Panc1 (cell line): ENCODE measurements at regions not wholly inside any gene's neighbourhood (a gene's known extent, or its start where the extent isn't known, plus 50 kb on each side); places are given as distances from the start of the nearest gene placed in this dataset.

Source experiments
- ATAC-seq: fragments of 200-7000 bp; cut with Tn5 transposase; 2 replicates; pipeline ENCODE4 v1.9.1; 2020; ENCODE audit warnings: mild to moderate bottlenecking, moderate library complexity
- BruUV-seq: library from RNA; stranded (reverse); fragments of 400-500 nt; replicated peaks from 2 replicates; lab custom pipeline; 2021; lab: Mats Ljungman, UMichigan
- CTCF ChIA-PET: fragments of 300-600 bp; sonication (Branson Sonifier 250); formaldehyde crosslinking; loops from one replicate; lab custom pipeline; 2022; ENCODE audit warnings: antibody characterized with exemption; lab: Charles Lee
- POLR2A ChIA-PET: fragments of 300-600 bp; sonication (Branson Sonifier 250); formaldehyde crosslinking; loops from one replicate; lab custom pipeline; 2022; ENCODE audit warnings: antibody characterized with exemption; lab: Charles Lee
- DNase-seq: peaks from one replicate; pipeline ENCODE4 v3.0.0-alpha.2; 2010; ENCODE audit warnings: low read depth, low spot score
- H3K27ac ChIP-seq: 2 replicates; pipeline ENCODE4 v1.5.1; 2011; ENCODE audit warnings: mild to moderate bottlenecking, low read length, inconsistent platforms
- H3K27me3 ChIP-seq: fragments of 200-500 bp; sonication (Bioruptor generic); 2 replicates; pipeline ENCODE4 v1.6.0; 2014; ENCODE audit warnings: low read length, inconsistent platforms; ENCODE audit not compliant: control insufficient read depth, insufficient read depth
- H3K36me3 ChIP-seq: fragments of 200-500 bp; sonication (Bioruptor generic); 2 replicates; pipeline ENCODE4 v1.5.1; 2014; ENCODE audit warnings: inconsistent platforms, mild to moderate bottlenecking, low read length, moderate library complexity; ENCODE audit not compliant: control insufficient read depth, insufficient read depth
- H3K4me1 ChIP-seq: 2 replicates; pipeline ENCODE4 v1.5.1; 2011; ENCODE audit warnings: inconsistent platforms, mild to moderate bottlenecking, low read length, moderate library complexity; ENCODE audit not compliant: control insufficient read depth, insufficient read depth
- H3K4me3 ChIP-seq, 2 experiments: 2 replicates each; pipeline ENCODE4 v1.5.1; 2011 to 2012; ENCODE audit warnings: low read depth in 2 of 2, low read length in 2 of 2, mild to moderate bottlenecking in 2 of 2, inconsistent platforms in 1 of 2, moderate library complexity in 1 of 2
- H3K9me3 ChIP-seq: fragments of 200-500 bp; sonication (Bioruptor generic); 2 replicates; pipeline ENCODE4 v1.5.1; 2014; ENCODE audit warnings: low read depth, mild to moderate bottlenecking, inconsistent platforms, low read length, moderate library complexity; ENCODE audit not compliant: control insufficient read depth, insufficient read depth
- POLR2AphosphoS5 ChIP-seq: IDR thresholded peaks from 2 replicates; pipeline ENCODE4 v1.6.1; 2012; ENCODE audit warnings: mild to moderate bottlenecking, low read depth, low read length, moderate library complexity
- REST ChIP-seq, 2 experiments: IDR thresholded peaks; 2 replicates each; pipeline ENCODE4 v1.6.1; 2011 to 2012; ENCODE audit warnings: low read depth in 2 of 2, control low read depth in 1 of 2, low read length in 1 of 2, mild to moderate bottlenecking in 1 of 2, moderate library complexity in 1 of 2; ENCODE audit not compliant: insufficient read depth in 1 of 2
- SIN3A ChIP-seq: IDR thresholded peaks from 2 replicates; pipeline ENCODE4 v1.6.1; 2012; ENCODE audit warnings: low read depth, mild to moderate bottlenecking, low read length, moderate library complexity, borderline replicate concordance; ENCODE audit not compliant: insufficient read depth
- TCF7L2 ChIP-seq: IDR thresholded peaks from 2 replicates; pipeline ENCODE4 v1.6.1; 2011; ENCODE audit warnings: mild to moderate bottlenecking, low read depth, low read length, inconsistent platforms
- in situ Hi-C: cut with HindIII; loops from 2 replicates; pipeline ENCODE4 v1.10.0; 2016; ENCODE audit warnings: low sequenced_read_pairs, low pct_unique_long_range_greater_than_20kb
- intact Hi-C: fragments of 100-400 bp; cut with micrococcal nuclease; formaldehyde crosslinking; loops from one replicate; pipeline ENCODE4 v1.10.0; 2022; ENCODE audit not compliant: unreplicated experiment
- TF ChIP-seq, protein P1 (sequence below): fragments of 450-650 bp; IDR thresholded peaks from 2 replicates; pipeline ENCODE4 v1.5.1; 2017; ENCODE audit warnings: mild to moderate bottlenecking

GRCh38 chr3:26839001-26839400 is 216.4 kb downstream of the LRRC3B start:
- no peak for DNase-seq
- Histone ChIP-seq H3K27me3 (no peaks in the 10 kb centered on the region), H3K27ac (no peak overlapping the region), H3K9me3 (no peaks in the 10 kb centered on the region), H3K36me3 (no peaks in the 10 kb centered on the region), H3K4me1 (no peaks in the 10 kb centered on the region), H3K4me3 (no peak overlapping the region)
- in situ Hi-C loops (no loop called here), intact Hi-C loops (no loop called here)
- ChIA-PET CTCF (no interaction called here), POLR2A (no interaction called here)
- ATAC-seq, result no peak
- BruUV-seq, result no TSS peak
- TF ChIP-seq SIN3A (no peak), POLR2AphosphoS5 (no peak), TCF7L2 (no peak), REST (IDR thresholded peaks at IDR 0.05; ENCODE audit: insufficient read depth in 1 of 2, low read depth in 2 of 2, low read length in 1 of 2) (no peak)
- TF ChIP-seq, protein P1, sequence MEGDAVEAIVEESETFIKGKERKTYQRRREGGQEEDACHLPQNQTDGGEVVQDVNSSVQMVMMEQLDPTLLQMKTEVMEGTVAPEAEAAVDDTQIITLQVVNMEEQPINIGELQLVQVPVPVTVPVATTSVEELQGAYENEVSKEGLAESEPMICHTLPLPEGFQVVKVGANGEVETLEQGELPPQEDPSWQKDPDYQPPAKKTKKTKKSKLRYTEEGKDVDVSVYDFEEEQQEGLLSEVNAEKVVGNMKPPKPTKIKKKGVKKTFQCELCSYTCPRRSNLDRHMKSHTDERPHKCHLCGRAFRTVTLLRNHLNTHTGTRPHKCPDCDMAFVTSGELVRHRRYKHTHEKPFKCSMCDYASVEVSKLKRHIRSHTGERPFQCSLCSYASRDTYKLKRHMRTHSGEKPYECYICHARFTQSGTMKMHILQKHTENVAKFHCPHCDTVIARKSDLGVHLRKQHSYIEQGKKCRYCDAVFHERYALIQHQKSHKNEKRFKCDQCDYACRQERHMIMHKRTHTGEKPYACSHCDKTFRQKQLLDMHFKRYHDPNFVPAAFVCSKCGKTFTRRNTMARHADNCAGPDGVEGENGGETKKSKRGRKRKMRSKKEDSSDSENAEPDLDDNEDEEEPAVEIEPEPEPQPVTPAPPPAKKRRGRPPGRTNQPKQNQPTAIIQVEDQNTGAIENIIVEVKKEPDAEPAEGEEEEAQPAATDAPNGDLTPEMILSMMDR, result no peak

DNA sequence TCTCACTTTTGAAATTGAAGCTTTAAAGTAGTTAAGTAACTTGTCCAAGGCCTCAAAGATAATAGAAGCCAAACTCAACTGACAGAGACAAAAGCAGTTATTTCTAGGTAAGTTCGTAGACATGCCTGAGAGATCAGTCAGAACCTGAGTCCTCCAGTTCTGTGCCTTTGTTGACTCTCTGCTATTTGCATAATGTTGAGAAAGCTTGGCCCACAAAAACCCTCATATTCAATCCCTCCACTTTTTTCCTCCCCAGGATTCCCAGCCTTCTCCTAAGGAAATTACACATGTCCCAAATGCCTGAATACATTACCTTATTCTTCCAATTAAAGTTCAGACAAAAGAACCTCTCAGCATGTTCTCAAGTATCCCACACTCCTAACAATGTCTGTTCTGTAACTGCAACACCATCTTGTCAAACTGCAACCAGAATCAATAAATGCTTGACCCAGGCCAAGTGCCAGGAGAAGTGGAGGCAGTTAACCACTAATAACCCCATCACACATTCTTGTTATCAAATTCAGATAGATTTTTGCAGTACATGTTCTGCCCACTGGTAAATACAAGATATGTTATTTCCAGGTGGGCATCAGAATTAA is 217.8 kb downstream of the LRRC3B start:
- no peak for ATAC-seq
- CTCF ChIA-PET, result no interaction called here
- POLR2A ChIA-PET, result no interaction called here
- in situ Hi-C loops (no loop called here), intact Hi-C loops (no loop called here)
- H3K27ac ChIP-seq, result no peak overlapping the region
- TF ChIP-seq SIN3A (no peak), REST (IDR thresholded peaks at IDR 0.05; ENCODE audit: insufficient read depth in 1 of 2, low read depth in 2 of 2, low read length in 1 of 2) (no peak), TCF7L2 (no peak), POLR2AphosphoS5 (no peak)
- TF ChIP-seq, protein P1, result no peak
- H3K9me3 ChIP-seq, result no peaks in the 10 kb centered on the region
- no TSS peak for BruUV-seq
- no peak for DNase-seq
- no peaks in the 10 kb centered on the region for H3K27me3 ChIP-seq
- H3K4me1 ChIP-seq, result no peaks in the 10 kb centered on the region
- no peak overlapping the region for H3K4me3 ChIP-seq
- no peaks in the 10 kb centered on the region for H3K36me3 ChIP-seq
